Esophagus squamous epithelium (tissue), 4 donors: ENCODE measurements at regions not wholly inside any gene's neighbourhood (a gene's known extent, or its start where the extent isn't known, plus 50 kb on each side); places are given as distances from the start of the nearest gene placed in this dataset.

Experiments
- POLR2A ChIP-seq, 4 donors: fragments of 450-650 bp; IDR thresholded peaks; one replicate each; pipeline ENCODE4 v1.6.1; 2017; ENCODE audit warnings: antibody characterized with exemption in 4 of 4, mild to moderate bottlenecking in 4 of 4, moderate library complexity in 3 of 4
- TF ChIP-seq, protein P1 (sequence below), 6 experiments: fragments of 450-650 bp in 4 of 6; fragments of 200-600 bp in 2 of 6; sonication (generic) in 2 of 6; IDR thresholded peaks; one replicate each; pipeline ENCODE4 v1.5.1; 2016 to 2019; ENCODE audit warnings: antibody characterized with exemption in 6 of 6, mild to moderate bottlenecking in 4 of 6, moderate library complexity in 4 of 6

GRCh38 chr1:25028587-25028906 is 98.5 kb upstream of the RUNX3 start:
- TF ChIP-seq, protein P1, sequence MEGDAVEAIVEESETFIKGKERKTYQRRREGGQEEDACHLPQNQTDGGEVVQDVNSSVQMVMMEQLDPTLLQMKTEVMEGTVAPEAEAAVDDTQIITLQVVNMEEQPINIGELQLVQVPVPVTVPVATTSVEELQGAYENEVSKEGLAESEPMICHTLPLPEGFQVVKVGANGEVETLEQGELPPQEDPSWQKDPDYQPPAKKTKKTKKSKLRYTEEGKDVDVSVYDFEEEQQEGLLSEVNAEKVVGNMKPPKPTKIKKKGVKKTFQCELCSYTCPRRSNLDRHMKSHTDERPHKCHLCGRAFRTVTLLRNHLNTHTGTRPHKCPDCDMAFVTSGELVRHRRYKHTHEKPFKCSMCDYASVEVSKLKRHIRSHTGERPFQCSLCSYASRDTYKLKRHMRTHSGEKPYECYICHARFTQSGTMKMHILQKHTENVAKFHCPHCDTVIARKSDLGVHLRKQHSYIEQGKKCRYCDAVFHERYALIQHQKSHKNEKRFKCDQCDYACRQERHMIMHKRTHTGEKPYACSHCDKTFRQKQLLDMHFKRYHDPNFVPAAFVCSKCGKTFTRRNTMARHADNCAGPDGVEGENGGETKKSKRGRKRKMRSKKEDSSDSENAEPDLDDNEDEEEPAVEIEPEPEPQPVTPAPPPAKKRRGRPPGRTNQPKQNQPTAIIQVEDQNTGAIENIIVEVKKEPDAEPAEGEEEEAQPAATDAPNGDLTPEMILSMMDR (IDR thresholded peaks at IDR 0.05), result no peak
- no peak for TF ChIP-seq POLR2A (IDR thresholded peaks at IDR 0.05)
